GM21367 (cell line): ENCODE measurements at regions not wholly inside any gene's neighbourhood (a gene's known extent, or its start where the extent isn't known, plus 50 kb on each side); places are given as distances from the start of the nearest gene placed in this dataset.

Experiments used
- ATAC-seq: cut with Tn5 transposase; IDR thresholded peaks from one replicate; pipeline ENCODE4 v1.9.1; 2021; ENCODE audit not compliant: unreplicated experiment

- no peak for ATAC-seq
Measured at GRCh38 chr7:25314094-25314730, 85.9 kb upstream of the NPVF start.

DNA sequence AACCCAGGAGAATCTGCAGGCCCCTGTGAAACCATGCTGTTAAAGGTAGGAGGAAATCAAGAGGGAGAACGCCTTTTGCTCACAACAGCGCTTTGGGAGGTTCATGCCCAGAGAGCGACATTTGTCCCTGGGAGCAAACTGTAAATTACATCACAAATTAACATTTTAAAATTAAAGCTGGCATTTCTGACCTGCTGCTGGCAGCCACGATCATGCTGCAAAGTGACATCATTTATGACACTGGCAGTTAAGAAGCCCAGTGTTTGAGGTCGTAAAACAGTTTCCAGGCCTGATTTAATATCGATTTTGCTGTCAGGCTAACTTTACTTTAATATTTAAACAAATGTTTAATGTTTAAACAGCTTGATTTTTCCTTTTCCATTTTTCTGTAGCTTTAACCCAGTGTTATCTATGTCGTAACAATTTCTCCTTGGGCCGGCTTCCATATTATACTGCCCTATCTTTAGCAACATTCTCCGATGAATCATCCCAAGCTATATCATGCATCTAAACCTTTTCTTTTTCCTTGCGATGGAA, 86.5 kb upstream of the NPVF start:
- no peak for ATAC-seq

DNA sequence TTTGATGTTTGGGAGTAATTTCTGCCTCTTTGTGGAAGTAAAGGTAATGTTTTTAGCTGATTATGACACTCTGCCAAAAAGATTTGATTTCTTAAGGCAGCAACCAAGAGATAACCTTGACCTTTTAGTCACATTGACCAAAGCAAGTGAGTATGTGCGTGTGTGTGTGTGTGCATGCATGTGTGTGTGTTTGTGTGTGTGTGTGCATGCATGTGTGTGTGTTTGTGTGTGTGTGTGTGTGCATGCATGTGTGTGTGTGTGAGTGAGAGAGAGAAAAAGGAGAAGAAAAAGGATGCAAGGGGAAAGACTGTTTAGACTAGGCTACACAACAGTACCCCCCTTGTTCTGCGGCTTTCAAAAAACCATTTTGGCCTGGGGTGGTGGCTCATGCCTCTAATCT, 88.1 kb upstream of the NPVF start:
- no peak for ATAC-seq

GRCh38 chr7:25318047-25318446, 89.8 kb upstream of the NPVF start:
- no peak for ATAC-seq

GRCh38 chr7:25319707-25320106, 91.4 kb upstream of the NPVF start:
- no peak for ATAC-seq

DNA sequence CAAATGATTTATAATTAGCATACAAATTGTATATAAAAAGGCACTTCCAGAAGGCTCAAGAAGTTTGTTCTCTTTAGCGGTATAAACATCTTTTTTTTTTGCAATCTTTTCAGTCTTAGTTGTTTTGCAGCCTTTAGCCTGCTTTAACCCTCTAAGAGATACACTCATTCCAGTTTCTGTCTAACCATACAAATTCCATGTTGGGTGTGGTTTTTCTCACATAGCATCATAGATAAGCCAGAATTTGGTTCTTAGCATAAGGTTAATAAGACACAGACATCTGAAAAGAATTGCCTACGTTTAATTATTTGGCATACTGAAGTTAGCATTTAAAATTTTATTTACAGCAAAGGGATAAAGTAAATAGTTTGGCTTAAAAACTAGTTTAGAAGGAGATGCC, 92.5 kb upstream of the NPVF start:
- ATAC-seq = no peak

- no peak for ATAC-seq
Measured at GRCh38 chr7:25321424-25321823, 93.1 kb upstream of the NPVF start.

- ATAC-seq = no peak
Measured at GRCh38 chr7:25322473-25322872, 94.2 kb upstream of the NPVF start.

- ATAC-seq = no peak
Measured at GRCh38 chr7:25325186-25325757, 97.0 kb upstream of the NPVF start.

GRCh38 chr7:25326501-25327156, 98.3 kb upstream of the NPVF start:
- ATAC-seq = no peak

DNA sequence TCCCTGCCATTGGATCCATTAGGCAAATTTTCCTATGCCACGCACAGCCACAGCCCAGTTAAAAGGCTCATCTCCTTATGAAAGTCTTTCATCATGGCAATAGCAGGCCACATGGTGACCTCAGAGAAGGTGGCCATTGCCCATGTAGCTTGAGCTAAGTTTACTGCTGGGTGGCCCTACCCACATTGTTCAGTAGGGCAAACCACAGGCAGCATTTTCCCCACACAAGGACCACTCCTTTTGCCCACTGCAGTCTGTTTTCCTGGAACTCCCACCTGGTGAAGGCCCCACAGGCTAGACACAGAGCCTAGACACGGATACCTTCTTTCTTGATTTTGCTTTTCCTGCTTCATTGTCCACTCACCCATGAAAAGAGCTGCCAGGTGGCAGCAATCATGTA, 101.5 kb upstream of the NPVF start:
- ATAC-seq = no peak

DNA sequence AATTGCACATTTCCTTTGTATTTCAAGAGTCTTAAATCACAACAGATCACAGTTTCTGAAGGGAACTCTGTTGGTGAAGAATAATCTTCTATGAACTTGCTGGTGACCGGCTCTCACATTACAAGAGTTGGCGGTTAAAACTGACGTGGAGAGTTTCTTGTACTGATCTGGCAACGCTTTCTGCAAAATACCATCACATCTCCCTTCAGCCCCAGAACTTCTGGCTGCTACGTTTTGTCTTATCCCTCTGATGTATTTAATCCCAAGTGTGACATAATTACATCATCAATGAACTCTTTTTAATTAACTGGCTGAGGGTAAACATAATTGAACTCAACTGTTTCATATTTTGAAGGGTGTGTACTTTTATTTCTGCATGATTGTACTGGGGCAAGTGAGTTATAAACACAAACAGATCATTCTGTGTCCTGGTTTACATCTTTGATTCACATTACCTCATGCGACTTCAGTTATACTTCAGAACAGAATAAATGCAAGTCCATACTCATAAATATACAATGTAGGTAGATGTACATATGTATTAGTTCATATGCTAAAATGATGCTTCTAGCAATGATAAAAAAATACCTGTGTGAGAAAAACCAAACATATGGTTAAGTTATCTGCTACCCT, 105.1 kb upstream of the NPVF start:
- no peak for ATAC-seq

- ATAC-seq = no peak
Measured at GRCh38 chr7:25347360-25348066, 119.2 kb upstream of the NPVF start.

DNA sequence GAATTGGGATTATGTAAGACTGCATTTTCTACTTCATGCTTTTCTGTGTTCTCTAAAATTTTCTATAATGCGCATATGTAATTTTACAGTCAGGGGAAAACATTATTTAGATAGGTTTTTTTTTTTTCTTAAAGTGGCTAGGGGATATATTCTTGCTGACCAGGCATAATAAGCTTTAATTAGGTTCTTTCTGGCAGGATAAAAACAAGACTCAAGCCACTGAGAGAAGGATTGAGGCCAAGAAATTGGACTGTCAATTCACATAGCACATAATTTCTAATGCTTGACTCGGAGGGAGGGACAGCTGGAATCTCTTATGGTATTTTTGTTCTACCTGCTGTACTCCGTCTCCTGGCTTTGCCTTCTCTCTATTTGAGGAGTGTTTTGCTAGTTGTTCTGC, 119.8 kb upstream of the NPVF start:
- no peak for ATAC-seq

- ATAC-seq = no peak
Measured at GRCh38 chr7:25349283-25350017, 121.2 kb upstream of the NPVF start.

DNA sequence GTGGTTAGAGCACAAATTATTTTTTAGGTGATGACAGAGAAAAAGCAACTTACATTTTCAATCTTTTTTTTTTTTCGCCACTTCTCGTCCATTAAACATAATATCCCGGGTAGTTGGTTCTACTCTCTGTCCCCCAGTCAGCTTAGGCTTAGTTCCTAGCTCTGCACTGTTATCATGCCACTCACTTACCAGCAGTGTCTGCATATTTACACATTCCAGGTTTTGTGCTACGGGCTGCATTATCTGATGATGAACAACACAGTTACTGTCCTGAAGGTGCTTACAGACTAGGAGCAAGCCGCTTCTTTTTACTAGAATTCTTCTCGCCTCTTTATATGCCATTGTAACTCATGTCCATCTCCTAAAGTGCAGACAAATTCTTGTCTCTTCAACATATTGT, 121.8 kb upstream of the NPVF start:
- no peak for ATAC-seq

- ATAC-seq = no peak
Measured at GRCh38 chr7:25351761-25352160, 123.5 kb upstream of the NPVF start.

DNA sequence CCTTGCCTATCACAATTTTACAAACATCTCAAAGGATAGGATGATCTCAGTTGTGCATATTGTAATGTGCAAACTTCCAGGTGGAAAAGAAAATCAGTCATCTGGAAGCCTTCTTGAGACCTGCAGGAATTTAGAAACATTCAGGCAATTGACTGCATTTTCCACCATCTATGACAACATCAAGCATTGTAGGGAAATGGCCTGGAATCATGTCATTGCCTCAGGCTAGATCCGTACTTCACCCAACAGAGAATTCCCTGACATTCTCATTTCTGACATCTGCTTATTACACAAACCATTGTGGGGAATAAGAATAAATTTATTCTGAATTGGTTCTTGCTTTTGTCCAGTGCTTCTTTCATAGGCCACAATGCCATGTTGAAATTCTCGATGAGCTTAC, 124.9 kb upstream of the NPVF start:
- no peak for ATAC-seq

DNA sequence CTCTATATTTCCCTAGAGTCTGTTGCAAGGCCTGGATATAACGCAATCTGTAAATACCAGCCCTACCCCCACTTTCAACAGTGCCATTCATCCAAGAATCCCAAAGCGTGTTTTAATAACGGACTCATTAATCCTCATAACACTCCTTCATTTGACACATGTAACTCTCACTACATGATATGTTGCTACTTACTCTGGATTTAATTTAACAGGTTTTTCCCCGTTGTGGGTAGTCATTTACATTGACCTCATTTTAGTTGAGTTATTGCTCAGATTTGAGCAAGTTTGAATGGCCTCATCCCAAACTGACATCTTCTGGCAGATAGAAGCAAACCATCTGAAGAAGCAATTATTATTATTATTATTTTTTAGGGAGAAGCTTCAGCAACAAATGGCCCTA, 125.4 kb upstream of the NPVF start:
- ATAC-seq = no peak

GRCh38 chr7:25356534-25357151, 128.4 kb upstream of the NPVF start:
- ATAC-seq = no peak
